Glomerular endothelial cell (primary cell): ENCODE measurements at regions not wholly inside any gene's neighbourhood (a gene's known extent, or its start where the extent isn't known, plus 50 kb on each side); places are given as distances from the start of the nearest gene placed in this dataset.

ENCODE experiments used
- DNase-seq: peaks from one replicate; pipeline ENCODE4 v3.0.0-alpha.2; 2011; ENCODE audit warnings: low read depth, low spot score; ENCODE audit errors: extremely low read depth

DNA sequence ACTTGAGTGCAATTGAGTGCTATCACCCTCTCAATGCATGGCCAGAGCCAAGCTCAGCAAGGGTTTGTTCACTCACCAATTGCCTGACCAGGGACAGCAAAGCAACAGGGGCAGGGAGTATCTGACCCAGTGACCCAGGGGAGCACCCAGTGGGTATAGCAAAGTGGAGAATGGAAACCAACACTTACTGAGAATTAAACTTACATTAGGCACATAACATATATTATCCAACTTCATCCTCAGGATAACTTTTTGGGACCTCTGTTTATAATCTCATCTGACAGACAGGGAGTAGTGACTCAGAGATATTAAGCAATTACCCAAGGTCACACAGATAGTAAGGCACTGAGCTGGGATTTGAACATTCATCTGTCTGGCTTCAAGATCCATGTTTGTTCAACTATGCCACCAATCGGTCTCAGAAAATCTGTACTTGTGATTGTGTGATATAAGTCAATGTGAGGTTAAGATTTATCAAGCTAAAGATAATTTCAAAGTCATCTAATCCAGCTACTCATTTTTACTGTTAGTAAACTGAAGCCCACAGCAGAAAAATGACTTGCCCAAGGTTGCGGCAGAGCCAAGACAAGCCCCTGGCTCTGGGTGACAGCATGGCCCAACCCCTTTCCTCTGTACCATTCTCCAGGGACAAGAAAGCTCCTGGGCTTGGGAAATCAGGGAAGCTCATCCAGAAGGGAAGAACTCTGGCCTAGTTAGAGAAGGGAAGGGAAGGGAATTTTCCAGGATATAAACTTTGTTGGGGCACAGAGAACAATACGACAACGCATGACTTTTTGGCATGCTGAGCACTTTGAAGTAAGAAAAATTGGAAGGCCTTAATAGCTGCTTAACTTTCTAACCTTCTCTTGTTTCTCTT is 138.0 kb upstream of the SMAD3 start:
- no peak for DNase-seq

DNA sequence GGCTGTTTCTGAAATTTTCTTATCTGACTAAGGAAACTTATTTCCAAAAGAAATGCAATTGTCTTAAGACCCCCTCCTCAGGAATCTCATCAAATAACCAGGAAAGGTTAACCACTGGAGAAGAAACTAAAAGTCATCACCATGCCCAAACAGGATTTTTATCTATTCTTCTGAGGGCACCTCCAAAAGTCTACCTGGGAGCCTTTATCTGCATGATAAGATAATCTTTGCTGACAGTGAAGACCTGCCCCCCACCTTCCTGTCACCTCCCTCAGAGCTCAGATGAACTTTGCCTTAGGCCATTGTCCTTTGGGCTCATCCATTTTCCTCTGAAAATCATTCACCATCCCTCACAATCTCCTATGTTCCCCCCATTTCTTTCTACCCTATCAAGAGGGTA is 137.3 kb upstream of the SMAD3 start:
- DNase-seq = no peak

DNA sequence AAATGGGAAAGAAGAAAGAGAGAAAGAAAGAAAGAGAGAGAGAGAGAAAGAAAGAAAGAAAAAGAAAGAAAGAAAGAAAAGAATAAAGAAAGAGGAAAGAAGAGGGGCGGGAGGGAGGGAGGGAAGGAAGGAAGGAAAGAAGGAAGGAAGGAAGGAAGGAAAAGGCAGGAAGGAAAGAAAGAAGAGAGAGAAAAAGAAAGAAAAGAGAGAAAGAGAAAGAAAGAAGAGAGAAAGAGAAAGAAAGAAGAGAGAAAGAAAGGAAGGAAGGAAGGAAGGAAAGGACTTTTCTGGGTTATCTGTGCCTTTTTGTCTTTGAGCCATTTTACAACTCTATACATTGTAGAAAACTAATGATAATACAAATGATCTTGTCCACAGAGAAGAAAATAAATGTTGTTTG is 136.6 kb upstream of the SMAD3 start:
- no peak for DNase-seq

DNA sequence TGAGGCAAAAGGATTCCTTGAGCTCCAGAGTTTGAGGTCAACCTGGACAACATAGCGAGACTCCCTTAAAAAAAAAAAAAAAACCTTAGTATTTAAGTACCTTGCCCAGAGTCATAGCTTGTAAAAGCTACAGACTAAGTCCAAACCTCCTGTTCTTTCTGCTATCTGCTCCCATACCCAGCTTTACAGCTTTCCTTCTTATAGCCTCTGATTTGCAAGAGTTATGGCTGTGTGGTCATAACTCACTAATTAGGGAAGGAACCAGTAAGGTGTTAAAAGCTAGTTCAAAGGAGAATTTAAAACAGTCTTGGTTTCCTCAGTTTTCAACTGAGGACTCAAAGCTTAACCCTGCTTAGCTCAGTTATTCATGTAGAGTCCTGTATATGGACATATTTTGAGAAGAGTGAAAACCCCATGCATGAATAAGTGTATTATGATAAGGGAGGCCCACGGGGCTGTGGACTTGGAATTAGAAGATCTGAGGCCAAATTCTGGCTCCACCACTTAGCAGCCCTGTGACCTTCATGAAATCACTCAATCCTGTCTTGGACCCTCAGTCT is 135.5 kb upstream of the SMAD3 start:
- DNase-seq = no peak

DNA sequence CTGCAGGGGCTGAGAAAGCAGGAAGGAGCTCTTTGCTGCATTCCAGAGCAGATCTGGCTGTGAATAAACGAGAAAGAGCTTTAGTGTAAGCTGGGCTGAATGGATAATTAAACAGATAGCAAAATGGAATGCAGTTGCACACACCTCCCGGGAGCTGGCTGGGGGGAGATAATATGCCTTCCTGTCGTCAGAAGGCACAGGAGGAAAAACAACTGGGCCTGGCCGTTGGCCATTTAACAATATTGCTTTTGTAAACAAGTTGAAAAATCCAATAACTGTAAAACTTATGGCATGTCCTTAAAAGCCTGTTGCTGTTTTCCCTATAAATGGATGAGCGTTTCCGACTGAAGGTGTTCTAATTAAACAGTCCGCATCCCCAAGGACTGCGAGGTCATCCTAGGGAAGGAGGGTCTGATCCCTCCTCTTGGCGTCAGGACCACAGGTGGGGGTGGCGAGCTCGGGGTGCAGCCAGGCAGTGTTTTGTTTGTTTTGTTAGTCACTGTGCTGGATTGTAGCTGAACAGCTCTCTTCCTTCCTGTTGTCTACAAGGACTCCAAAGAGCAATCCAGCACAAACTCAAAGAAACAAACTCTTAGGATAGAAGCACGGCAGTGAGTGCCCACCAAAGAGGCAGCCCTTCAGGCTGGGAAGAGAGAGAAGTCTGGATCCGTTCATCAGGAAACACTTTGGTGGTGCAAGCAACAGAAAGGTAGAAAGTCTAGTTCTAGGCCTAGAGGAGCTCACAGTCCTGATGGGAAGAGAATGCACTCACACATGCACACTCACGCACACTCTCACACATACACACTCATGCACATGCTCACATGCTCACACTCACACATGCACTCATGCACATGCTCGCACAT is 133.4 kb upstream of the SMAD3 start:
- peak; percentile 36 for DNase-seq

DNA sequence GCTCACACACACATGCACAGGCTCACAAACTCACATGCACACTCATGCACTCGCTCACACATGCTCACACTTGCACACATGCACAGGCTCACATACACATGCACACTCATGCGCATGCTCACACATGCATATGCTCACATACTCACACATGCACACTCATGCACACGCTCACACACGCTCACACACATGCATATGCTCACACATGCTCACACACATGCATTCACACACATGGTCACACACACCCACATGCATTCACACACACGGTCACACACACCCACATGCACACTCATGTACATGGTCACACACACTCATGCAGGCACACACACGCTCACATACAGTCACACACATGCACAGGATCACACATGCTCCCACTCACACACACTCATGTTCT is 132.8 kb upstream of the SMAD3 start:
- DNase-seq = no peak

DNA sequence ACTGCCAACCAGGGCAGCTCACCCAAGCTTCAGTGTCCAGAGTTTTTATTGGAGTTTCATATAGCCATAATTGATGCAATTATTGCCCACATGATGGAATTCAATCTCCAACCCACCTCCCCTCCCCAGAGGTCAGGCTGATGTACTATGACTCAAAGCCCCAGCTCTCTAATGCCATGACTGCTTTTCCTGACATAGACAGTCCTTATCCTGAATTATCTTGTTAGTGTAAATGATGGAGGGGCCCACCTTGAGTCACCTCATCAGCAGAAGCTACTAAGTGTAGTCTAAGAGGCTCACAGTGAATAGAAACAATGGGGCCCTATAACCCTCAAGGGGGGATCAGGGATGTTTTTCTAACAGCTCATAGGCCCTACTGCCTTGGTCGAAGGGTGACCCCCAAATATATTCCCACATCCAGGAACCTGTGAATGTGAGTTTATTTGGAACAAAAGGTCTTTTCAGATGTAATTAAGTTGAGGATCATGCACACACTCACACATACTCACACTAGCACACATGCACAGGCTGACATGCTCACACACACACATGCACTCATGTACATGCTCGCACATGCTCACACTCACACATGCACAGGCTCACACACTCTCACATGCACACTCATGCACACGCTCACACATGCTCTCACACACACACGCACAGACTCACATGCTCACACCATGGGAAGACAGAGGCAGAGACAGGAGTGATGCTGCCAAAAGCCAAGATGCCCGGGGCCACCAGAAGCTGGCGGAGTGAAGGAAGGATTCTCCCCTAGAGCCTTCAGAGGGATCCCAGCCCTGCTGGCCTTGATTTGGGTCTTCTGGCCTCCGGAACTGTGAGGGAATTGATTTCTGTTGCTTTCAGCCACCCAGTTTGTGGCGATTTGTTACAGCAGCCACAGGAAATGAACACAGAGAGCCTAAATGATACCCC is 131.2 kb upstream of the SMAD3 start:
- no peak for DNase-seq

DNA sequence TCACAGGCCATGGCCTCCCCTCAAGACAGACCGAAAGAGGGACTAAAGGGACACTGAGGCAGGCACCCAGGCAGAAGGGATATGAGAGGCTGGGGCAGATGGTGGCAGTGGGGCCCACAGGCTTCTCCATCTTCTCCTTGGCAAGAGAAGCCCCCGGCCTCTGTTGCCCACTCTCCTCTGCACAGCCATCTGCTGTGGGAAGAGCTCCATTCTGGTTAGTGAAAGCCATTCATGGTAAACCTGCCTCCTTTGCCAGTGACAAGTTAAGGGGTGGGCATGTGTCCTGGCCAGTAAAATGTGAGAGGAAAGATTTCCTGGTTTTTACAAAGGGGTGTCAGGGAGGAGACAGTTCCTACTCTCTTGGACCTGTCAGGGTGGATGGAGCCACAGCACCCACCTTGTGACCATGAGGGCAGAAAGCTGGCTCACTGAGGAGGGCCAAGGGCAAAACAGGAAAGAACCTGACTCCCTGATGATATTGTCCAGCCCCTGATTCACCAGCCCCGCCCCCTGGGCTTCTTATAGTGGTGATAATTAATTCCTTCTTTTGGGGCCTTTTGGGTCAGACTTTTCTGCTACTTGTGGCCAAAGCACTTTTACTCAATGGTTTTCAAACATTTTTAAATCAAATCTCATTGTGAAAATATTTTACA is 130.4 kb upstream of the SMAD3 start:
- DNase-seq = no peak

DNA sequence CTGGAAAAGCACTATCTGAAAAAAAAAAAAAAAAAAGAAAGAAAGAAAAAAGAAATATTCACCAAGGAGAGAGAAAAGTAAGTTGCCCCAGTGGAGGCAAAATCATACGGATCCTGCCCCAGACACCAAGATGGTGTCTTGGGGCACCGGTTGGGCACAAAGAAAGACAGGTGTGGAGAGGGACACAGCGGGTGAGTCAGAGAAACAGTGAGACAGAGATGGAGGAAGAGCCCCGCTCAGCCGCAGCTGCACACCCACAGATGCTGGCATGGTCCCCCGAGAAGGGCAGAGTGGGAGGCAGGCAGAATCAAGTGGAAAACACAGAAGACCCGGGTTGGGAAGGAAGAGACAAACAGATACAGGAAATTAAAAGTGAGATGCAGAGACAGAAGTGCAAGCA is 129.7 kb upstream of the SMAD3 start:
- no peak for DNase-seq

DNA sequence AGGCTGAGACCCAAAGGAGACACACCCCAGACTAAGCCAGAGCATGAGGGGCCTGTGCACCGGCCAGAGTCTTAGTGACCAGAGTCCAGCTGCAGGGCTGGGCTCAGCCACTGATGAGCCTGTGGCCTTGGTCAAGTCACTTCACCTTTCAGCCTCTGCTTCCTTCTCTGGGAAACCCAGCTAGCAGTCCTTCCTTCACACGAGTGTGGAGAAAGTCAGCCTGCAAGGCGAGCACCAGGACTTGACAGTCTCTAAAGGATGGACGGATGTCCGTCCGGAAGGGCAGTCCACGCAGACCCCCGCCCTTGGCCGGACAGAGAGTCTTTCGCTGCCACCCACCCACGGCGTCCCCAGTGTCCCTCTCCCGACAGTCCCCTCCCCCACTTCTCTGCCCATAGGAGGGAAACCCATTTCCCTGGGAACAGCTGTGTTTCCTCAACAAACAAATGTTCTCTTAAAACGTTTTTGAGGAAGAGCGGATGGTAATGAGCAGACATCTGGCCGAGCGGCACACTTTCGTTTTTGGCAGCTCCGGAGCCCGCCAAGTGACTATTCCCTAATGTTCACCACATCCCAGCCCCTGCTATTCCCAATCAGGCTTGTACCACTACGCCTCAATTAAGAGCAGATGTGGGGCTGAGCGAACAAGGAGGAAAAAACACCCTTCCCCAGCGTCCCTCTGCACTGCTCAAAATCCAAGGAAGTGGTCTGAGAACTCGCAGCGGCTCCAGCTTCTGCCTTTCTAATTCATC is 129.1 kb upstream of the SMAD3 start:
- no peak for DNase-seq

DNA sequence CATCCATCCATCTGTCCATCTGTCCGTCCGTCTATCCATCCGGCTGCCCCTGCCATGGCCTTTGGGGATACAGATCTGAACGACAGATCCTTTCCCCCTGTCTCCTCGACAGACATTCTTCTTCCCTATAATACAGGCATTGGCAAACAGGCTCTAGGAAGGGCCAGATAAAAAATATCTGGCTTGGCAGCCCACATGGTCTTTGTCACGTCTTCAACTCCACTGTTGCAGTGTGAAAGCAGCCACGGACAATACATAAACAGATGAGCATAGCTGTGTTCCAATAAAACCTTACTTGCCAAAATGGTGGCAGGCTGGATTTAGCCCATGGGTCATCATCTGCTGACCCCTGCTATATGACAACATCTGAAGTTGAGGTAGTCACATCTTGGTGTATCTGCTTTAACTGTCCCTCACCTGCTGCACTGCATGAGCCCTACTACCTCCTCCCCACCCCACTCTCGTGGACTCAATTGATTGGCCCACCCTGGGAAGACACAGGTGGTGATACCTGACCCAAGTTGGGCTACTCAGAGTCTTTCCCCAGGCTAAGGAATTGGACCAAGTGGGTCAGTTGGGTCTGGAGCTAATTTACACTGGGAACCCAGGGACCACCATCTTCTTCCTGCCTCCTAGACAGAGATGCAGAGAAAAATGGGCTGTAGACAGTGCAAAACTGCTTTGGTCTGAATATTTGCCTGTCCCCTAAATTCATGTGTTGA is 128.4 kb upstream of the SMAD3 start:
- no peak for DNase-seq

DNA sequence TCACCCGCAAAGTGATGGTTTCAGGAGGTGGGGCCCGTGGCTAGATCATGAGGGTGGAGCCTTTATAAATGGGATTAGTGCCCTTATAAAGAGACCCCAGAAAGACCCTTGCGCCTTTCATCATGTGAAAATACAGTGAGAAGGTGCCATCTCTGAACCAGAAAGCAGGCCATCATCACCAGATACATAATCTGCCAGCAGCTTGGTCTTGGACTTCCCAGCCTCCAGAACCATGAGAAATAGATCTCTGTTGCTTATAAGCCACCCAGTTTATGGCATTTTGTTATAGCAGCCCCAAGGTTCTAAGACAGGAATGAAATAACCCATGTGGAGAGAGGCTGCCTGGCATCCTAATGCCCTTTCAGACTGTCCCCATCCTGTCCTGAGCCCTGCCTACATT is 127.8 kb upstream of the SMAD3 start:
- no peak for DNase-seq

DNA sequence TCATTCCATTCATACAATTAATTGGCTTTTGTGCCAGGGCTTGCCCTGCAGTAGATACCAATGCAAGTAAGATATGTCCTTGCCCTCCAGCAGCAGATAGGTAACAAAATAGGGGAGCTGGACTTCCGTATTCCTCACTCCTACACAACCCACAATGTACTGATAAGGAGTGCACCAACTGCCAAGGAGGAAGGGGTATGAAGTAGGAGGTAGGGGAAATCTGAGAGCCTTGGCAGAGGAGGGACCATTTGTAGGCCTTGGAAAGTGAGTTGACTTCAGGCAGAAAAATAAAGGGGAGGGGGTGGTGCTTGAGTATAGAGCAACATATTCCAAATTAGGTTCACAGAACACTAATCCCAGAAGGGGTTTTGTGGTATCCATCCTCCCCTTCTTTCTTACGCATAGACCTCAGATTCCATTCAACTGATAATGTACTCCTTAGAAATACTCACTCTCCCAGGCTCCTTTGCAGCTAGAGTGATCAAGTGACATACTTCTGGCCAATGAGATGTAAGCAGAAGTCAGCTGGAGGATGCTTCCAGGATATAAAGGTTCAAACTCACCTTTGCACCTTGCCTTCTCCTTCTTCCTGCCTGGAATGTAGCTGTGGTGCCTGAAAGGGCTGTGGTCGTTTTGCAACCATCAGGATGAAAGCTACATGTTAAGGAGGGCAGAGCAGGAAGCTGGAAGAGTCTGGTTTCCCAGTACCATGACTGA is 127.1 kb upstream of the SMAD3 start:
- no peak for DNase-seq

DNA sequence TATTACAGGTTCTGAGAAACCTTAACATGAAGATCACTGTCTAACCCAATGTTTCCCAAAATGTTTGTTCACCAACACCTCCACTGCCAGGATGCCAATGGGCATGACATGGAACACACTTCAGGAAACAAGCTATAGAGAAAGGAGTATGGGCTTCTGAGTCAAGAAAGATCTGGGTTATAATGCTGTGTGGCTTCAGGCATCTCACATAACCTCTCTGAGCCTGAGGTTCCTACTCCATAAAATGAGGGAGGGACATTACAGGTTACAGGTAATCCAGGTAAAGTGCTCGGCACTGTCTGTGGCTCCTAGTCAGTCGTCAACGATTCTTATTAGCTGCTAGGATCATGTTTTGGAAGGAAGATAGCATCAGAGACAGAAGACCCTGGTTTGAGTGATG is 126.4 kb upstream of the SMAD3 start:
- no peak for DNase-seq

DNA sequence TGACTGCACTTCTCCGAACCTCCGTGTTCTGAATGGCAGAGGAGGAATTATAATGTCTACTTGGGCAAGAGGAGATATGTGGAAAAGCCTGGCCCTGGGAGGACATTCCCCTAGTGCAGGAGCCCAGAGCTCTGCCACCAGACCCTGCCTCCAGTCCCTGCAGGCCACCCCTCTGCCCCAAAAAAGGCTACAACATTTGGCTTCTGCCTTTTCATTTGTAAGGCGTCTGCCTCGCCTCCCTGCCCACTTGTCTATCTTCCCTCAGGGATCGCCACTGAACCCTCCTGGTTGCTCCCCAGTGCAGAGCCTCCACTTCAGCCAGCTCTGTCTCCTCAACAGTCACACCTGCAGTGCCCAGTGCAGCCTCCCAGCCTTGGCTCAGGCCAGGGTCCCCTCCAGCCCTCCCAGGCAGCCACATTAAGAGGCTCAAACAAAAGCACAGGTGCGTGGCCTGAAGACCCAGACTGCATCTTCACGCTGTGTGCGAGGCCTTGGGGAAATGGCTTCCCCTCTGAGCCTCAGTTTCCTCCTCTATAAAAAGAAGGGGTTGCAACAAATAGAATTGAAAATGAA is 125.9 kb upstream of the SMAD3 start:
- DNase-seq = no peak

DNA sequence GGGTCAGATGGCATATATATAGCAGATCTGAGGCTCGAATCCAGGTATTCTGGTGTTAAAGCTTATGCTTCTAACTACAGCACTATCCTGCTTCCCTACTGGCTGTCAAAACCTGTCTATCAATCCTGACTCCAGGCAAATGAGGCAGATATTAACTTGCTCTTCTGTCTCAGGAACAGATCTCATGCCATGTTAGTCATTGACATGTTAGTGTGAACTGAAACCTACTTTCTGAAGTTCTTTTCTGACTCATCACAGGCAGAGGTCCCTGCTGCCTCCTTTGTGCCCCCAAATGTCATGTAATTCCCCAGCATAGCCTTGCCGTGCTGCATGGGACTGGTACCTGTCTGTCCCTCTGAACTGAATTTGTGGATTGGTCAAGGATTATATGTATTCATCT is 125.0 kb upstream of the SMAD3 start:
- DNase-seq = no peak

DNA sequence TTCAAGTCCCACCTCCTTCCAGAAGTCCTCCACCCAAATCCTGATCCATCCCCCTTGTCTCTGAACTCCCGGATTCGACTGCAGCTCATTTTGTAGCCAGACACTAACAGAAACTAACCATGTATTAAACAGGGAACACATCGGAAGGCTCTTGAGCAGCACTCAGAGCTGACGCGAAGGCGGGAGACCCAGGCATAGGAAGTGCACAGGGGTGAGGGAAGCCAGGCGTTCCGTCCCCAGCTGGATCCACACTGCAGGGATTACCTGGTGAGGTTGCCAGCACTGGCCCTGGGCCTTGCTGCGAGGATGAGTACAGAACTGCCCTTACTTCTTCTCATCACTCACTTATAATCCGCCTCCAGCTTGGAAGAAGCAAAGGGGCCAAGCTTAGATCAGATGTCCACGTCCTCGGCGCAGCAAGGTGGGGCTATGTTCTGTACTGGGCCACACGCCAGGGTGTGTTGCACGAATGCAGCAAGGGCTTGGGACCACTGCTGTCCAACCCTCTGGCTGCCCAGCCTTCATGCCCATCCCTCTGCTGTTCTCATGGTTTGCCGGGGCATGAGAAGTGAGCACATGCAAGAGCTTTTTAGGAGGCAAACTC is 124.2 kb upstream of the SMAD3 start:
- no peak for DNase-seq
